ENCODE measurements at regions not wholly inside any gene's neighbourhood (a gene's known extent, or its start where the extent isn't known, plus 50 kb on each side); places are given as distances from the start of the nearest gene placed in this dataset.

GRCh38 chr1:56331892-56332567 is 247.3 kb downstream of the PLPP3 start (continued):
- TF ChIP-seq ZNF142 (CRISPR knock-in tag; IDR thresholded peaks at IDR 0.05) (peak; percentile 66; the same call in 1 of the 2 replicates), HHEX (CRISPR knock-in tag; IDR thresholded peaks at IDR 0.05) (peak; percentile 36; the same call in 1 of the 2 replicates), GABPA (IDR thresholded peaks at IDR 0.05; ENCODE audit: low read depth, low read length) (no peak), GABPA (CRISPR knock-in tag; IDR thresholded peaks at IDR 0.05; ENCODE audit: low read depth) (no peak), CHD2 (IDR thresholded peaks at IDR 0.05; ENCODE audit: low read depth, low read length) (no peak), MXD3 (CRISPR knock-in tag; IDR thresholded peaks at IDR 0.05) (no peak), NR3C1 (CRISPR knock-in tag; IDR thresholded peaks at IDR 0.05) (no peak), NFYB (CRISPR knock-in tag; IDR thresholded peaks at IDR 0.05) (peak; percentile 66), ZNF318 (CRISPR knock-in tag; IDR thresholded peaks at IDR 0.05) (no peak), HNF4G (IDR thresholded peaks at IDR 0.05; ENCODE audit: borderline replicate concordance, low read depth, low read length) (peak; percentile 94), HNF4G (CRISPR knock-in tag; IDR thresholded peaks at IDR 0.05; ENCODE audit: borderline replicate concordance, low read depth) (peak; percentile 79; the same call in 1 of the 2 replicates), TAF1 (CRISPR knock-in tag; IDR thresholded peaks at IDR 0.05) (no peak; the same call in 1 of the 2 replicates), IRF1 (CRISPR knock-in tag; IDR thresholded peaks at IDR 0.05; ENCODE audit: low read depth) (no peak), ZBTB38 (CRISPR knock-in tag; IDR thresholded peaks at IDR 0.05) (peak; percentile 50; the same call in 1 of the 2 replicates), AGO1 (IDR thresholded peaks at IDR 0.05; ENCODE audit: low read depth, low read length, poor library complexity, severe bottlenecking) (no peak)
